HG03097 (cell line): ENCODE measurements at regions not wholly inside any gene's neighbourhood (a gene's known extent, or its start where the extent isn't known, plus 50 kb on each side); places are given as distances from the start of the nearest gene placed in this dataset.
"Not testable (repeated sequence)": the region's sequence is repeated elsewhere in the genome, so short reads cannot be mapped to it uniquely, and the experiment has no call there.

Experiments
- ATAC-seq: cut with Tn5 transposase; IDR thresholded peaks from one replicate; pipeline ENCODE4 v1.9.1; 2021; ENCODE audit not compliant: unreplicated experiment, low FRiP score

DNA sequence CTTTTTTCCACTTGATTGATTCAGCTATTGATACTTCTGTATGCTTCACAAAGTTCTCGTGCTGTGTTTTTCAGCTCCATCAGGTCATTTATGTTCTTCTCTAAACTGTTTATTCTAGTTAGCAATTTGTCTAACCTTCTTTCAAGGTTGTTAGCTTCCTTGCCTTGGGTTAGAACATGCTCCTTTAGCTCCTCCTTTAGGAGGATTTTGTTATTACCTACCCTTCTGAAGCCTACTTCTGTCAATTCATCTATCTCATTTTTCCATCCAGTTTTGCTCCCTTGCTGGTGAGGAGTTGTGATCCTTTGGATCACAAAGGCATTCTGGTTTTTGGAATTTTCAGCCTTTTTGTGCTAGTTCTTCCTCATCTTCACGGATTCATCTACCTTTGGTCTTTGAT lies 344.7 kb upstream of the CLEC14A start:
- not testable (repeated sequence) for ATAC-seq

- no peak for ATAC-seq
Measured at GRCh38 chr14:38593476-38593875, 337.6 kb upstream of the CLEC14A start.

GRCh38 chr14:38592764-38593442 lies 337.0 kb upstream of the CLEC14A start:
- ATAC-seq = no peak

GRCh38 chr14:38589747-38590350 lies 334.0 kb upstream of the CLEC14A start:
- ATAC-seq = no peak

- no peak for ATAC-seq
Measured at GRCh38 chr14:38583471-38583870, 327.6 kb upstream of the CLEC14A start.

DNA sequence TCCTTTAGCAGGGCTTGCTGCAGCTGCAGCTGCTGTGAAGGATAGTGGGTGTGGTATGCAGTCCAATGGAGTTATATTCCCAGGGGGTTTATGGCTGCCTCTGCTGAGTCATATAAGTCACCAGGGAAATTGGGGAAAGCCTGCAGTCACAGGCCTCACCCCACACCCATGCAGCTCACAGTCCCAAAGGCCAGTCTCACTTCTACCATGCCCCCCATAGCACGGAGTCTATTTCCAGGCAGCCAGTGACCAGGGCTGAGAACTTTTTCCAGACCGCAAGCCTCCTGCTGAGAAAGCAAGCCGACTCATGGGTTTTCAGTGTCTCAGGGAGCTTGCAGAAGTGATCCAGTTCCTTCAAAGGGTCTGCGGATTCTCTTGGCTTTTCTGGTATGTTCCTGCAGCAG lies 322.4 kb upstream of the CLEC14A start:
- no peak for ATAC-seq

- no peak for ATAC-seq
Measured at GRCh38 chr14:38567703-38568102, 311.8 kb upstream of the CLEC14A start.

GRCh38 chr14:38561657-38562056 lies 305.8 kb upstream of the CLEC14A start:
- ATAC-seq = no peak

DNA sequence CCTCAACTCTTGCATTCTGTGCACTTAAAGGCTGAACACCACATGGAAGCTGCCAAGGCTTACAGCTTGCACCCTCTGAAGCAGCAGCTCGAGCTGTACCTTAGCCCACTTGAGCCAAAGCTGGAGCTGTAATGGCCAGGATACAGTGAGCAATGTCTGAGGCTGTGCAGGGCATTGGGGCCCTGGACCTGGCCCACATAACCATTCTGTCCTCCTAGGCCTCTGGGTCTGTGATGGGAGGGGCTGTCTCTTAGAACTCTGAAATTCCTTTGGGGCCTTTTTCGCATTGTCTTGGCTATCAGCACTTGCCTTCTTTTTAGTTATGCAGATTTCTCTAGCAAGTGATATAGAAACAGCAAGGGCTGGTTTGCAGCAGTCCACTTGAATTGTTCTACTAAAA lies 303.8 kb upstream of the CLEC14A start:
- no peak for ATAC-seq

- ATAC-seq = not testable (repeated sequence)
Measured at GRCh38 chr14:38557391-38557790, 301.5 kb upstream of the CLEC14A start.

DNA sequence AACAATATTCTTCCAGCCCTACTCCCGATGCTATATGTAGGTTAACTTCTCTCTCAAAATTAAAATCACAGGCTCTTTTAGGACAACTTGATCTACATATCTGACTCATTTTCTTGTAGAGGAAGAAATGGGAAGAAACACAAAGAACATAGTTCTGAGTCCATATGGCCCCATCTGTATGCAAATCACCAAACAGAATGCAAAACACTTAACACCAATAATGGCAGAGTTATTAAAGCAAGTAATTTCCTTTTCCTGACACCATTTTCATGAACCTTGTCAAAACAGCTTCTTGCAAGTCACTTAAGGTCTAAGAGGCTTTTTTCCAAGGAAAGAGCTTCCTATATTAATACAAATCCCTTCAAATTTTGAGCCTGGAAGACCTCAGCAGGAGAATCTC lies 300.4 kb upstream of the CLEC14A start:
- ATAC-seq = no peak

GRCh38 chr14:38554026-38554425 lies 298.1 kb upstream of the CLEC14A start:
- ATAC-seq = no peak

GRCh38 chr14:38553586-38553985 lies 297.7 kb upstream of the CLEC14A start:
- ATAC-seq = no peak

GRCh38 chr14:38549564-38549963 lies 293.7 kb upstream of the CLEC14A start:
- ATAC-seq = no peak

DNA sequence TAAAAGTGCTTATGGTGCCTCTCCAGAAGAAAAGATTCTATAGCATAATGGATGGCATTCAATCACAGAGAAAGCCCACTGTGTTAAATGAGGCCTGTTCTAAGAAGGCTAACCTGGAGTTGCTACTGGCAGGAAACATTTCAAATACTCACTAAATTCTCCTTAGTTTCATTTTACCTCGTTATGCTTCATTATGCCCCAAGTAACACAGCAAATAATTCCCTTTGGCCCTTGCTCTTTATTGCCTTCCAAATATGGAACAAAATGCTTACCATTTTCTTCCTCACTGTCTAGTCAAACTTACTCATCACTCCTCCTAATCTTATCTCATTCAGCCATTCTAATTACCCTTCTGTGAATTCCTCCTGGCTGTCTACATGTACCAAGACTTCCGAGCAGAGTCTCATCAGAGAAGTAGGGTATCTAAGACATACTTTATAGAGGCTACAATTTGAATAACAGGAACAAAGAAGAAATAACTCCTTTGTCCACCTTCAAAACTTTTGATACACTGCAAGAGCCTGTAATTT lies 292.1 kb upstream of the CLEC14A start:
- no peak for ATAC-seq

DNA sequence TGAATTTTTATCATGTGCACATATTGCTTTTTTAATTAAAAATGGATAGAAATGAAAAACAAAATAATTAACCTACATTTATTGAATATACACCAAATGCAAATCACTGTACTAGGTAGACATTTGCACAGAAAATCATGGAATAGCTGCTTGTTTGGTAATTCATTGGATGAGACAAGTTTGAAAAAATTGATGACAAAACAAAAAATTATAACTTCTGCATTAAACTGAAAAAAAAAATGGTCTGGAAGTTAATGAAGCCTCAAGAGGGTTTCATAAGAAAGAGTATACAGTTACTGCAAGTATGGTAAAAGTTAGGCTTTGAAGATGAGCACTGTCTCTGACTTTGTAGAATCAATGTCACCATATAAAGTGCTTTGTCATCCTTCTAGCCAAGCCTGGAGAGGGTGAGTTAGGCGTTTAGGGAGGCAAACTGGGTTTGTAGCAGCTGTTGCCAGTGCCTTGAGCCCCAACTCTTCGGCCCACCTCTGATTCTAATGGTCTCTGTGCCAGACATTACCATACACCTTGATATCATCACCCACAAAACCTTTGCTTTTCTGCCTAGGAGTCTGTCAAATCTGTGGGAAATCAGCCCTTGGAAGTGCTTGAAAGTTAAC lies 291.1 kb upstream of the CLEC14A start:
- no peak for ATAC-seq

DNA sequence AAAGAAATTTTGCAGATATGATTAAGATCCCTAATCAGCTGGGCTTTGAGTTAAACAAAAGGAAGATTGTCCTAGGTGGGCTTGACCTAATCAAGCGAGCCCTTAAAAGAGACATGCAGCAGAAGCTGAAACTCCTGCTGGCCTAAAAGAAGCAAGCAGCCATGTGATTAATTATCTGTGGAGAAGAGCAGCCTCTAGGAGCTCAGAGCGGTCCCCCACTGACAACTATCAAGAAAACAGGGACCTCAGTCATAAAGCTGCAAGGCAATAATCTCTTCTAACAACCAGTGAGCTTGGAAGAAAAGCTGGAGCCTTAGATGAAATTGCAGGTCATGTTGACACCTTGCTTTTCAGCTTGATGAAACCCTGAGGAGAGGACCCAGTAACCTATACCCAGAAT lies 288.9 kb upstream of the CLEC14A start:
- ATAC-seq = no peak

- ATAC-seq = not testable (repeated sequence)
Measured at GRCh38 chr14:38543851-38544250, 288.0 kb upstream of the CLEC14A start.

DNA sequence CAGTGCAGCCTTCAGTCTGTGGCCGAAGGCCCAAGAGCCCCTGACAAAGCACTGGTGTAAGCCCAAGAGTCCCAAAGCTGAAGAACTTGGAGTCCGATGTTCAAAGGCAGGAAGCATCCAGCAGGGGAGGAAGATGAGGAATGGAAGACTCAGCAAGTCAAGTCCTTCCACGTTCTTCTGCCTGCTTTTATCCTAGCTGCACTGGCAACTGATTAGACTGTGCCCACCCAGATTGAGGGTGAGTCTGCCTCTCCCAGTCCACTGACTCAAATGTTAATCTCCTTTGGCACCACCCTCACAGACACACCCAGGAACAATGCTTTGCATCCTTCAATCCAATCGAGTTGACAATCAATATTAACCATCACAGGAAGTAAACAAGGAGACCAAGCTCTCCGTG lies 282.2 kb upstream of the CLEC14A start:
- not testable (repeated sequence) for ATAC-seq

DNA sequence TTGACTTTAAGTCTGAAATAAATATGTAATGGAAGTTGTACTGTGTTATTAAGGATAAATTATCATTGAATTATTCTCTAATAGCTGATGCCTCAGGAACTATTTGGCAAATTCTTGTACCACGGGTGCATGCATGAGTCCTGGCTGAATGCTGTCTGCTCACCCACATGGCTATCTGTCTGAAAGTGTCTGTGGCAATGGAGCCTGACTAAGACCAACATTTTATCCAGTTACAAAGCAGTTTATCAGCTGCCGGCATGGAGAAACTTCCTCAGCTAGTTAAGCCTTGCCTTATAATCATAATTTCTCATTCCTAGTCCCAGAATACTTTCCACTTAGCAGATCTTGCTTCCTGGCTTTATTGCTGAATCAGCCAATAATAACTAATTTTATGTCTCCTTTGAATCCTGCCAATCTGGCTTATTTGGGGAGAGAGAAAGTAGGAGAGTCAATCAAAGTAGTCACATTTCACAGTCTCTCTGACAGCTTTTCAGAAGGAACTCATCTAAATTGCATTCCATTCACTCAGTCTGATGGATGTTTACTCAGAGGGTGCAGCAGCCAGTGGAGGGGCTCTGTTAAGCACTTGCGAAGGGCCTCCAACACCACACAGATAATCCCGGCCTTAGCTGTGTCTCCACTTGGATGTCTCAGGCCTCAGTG lies 280.6 kb upstream of the CLEC14A start:
- no peak for ATAC-seq

DNA sequence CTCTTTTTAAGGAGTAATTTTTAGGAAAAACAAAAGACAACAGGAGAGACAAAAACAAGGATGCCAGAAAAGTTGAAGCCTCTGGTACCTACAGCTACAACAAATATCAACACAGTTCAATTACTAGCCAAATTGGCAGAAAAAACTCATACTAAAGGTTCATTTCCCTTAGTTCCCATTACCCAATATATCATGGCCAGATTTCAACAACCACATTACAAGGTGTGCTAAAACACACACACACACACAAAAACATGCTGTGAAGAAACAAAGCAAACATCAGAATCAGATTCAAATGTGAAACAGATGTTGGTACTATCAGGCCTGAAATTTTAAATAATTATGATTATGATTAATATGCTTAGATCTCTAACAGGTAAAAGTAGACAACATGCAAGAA lies 272.7 kb upstream of the CLEC14A start:
- ATAC-seq = no peak
